ENCODE measurements at regions not wholly inside any gene's neighbourhood (a gene's known extent, or its start where the extent isn't known, plus 50 kb on each side); places are given as distances from the start of the nearest gene placed in this dataset.

GRCh38 chr5:133793756-133794465, 174.5 kb downstream of the C5orf15 start:
- Mint-ChIP-seq H3K27ac (no peak overlapping the region), H3K4me1 (peaks cover 44% of the 10 kb centered on the region), H3K4me3 (no peak overlapping the region), H3K36me3 (no peaks in the 10 kb centered on the region), H3K9me3 (no peaks in the 10 kb centered on the region), H3K27me3 (ENCODE audit: low read depth) (peaks cover 9% of the 10 kb centered on the region)
- DNase-seq (ENCODE audit: low spot score in 2 of 2, unreplicated experiment in 2 of 2) = no peak
- TF ChIP-seq CTCF (IDR thresholded peaks at IDR 0.05; ENCODE audit: unreplicated experiment) = no peak

GRCh38 chr5:133792655-133793054, 175.8 kb downstream of the C5orf15 start:
- Mint-ChIP-seq H3K4me1 (peaks cover 36% of the 10 kb centered on the region), H3K9me3 (no peaks in the 10 kb centered on the region), H3K36me3 (no peaks in the 10 kb centered on the region), H3K27me3 (ENCODE audit: low read depth) (peaks cover 9% of the 10 kb centered on the region), H3K27ac (no peak overlapping the region), H3K4me3 (no peak overlapping the region)
- TF ChIP-seq CTCF (IDR thresholded peaks at IDR 0.05; ENCODE audit: unreplicated experiment) = no peak
- no peak for DNase-seq (ENCODE audit: low spot score in 2 of 2, unreplicated experiment in 2 of 2)

GRCh38 chr5:133792024-133792423, 176.4 kb downstream of the C5orf15 start:
- no peak for TF ChIP-seq CTCF (IDR thresholded peaks at IDR 0.05; ENCODE audit: unreplicated experiment)
- no peak overlapping the region for H3K4me3 Mint-ChIP-seq
- H3K36me3 Mint-ChIP-seq = no peaks in the 10 kb centered on the region
- peaks cover 30% of the 10 kb centered on the region for H3K4me1 Mint-ChIP-seq
- no peak overlapping the region for H3K27ac Mint-ChIP-seq
- H3K27me3 Mint-ChIP-seq (ENCODE audit: low read depth) = peaks cover 9% of the 10 kb centered on the region
- no peaks in the 10 kb centered on the region for H3K9me3 Mint-ChIP-seq
- DNase-seq (ENCODE audit: low spot score in 2 of 2, unreplicated experiment in 2 of 2) = no peak

- Mint-ChIP-seq H3K27ac (no peak overlapping the region), H3K9me3 (no peaks in the 10 kb centered on the region), H3K27me3 (ENCODE audit: low read depth) (peaks cover 9% of the 10 kb centered on the region), H3K36me3 (no peaks in the 10 kb centered on the region), H3K4me3 (no peak overlapping the region), H3K4me1 (peaks cover 19% of the 10 kb centered on the region)
- no peak for DNase-seq (ENCODE audit: low spot score in 2 of 2, unreplicated experiment in 2 of 2)
- no peak for TF ChIP-seq CTCF (IDR thresholded peaks at IDR 0.05; ENCODE audit: unreplicated experiment)
Observed at GRCh38 chr5:133790898-133791297, 177.5 kb downstream of the C5orf15 start.

GRCh38 chr5:133789428-133789827, 177.1 kb upstream of the FSTL4 start:
- H3K27ac Mint-ChIP-seq = no peak overlapping the region
- no peak overlapping the region for H3K4me3 Mint-ChIP-seq
- TF ChIP-seq CTCF (IDR thresholded peaks at IDR 0.05; ENCODE audit: unreplicated experiment) = no peak
- H3K36me3 Mint-ChIP-seq = no peaks in the 10 kb centered on the region
- peaks cover 9% of the 10 kb centered on the region for H3K27me3 Mint-ChIP-seq (ENCODE audit: low read depth)
- H3K4me1 Mint-ChIP-seq = peaks cover 8% of the 10 kb centered on the region
- H3K9me3 Mint-ChIP-seq = no peaks in the 10 kb centered on the region
- DNase-seq (ENCODE audit: low spot score in 2 of 2, unreplicated experiment in 2 of 2) = no peak

All from mesothelial cell of epicardium (in vitro differentiated cells).